ENCODE measurements at regions not wholly inside any gene's neighbourhood (a gene's known extent, or its start where the extent isn't known, plus 50 kb on each side); places are given as distances from the start of the nearest gene placed in this dataset.

GRCh38 chr6:22078288-22078687 lies 218.5 kb downstream of the PRL start:
- no peak overlapping the region for H3K9ac ChIP-seq
- no peak overlapping the region for H3K27ac ChIP-seq
- H3K9me3 ChIP-seq = 0 out of 2 replicates have a peak, but pooled peaks cover 8% of the 10 kb centered on the region
- H3K4me3 ChIP-seq = no peak overlapping the region
- no peaks in the 10 kb centered on the region for H3K4me1 ChIP-seq
- no peak for TF ChIP-seq Cebpa-rat (IDR thresholded peaks at IDR 0.05)
- no peaks in the 10 kb centered on the region for H3K27me3 ChIP-seq
- H3K4me2 ChIP-seq = no peak overlapping the region
- H4K20me1 ChIP-seq = no peaks in the 10 kb centered on the region
- peaks cover 79% of the 10 kb centered on the region for H3K36me3 ChIP-seq

- H3K4me2 ChIP-seq = no peak overlapping the region
- H3K9ac ChIP-seq = no peak overlapping the region
- no peak overlapping the region for H3K27ac ChIP-seq
Observed at GRCh38 chr6:22078802-22079545, 217.9 kb downstream of the PRL start.

GRCh38 chr6:22079783-22080182 lies 217.1 kb downstream of the PRL start:
- Histone ChIP-seq H3K4me1 (no peaks in the 10 kb centered on the region), H3K27me3 (no peaks in the 10 kb centered on the region), H3K27ac (no peak overlapping the region), H3K9ac (no peak overlapping the region), H3K36me3 (peaks cover 74% of the 10 kb centered on the region), H4K20me1 (no peaks in the 10 kb centered on the region), H3K4me3 (no peak overlapping the region), H3K4me2 (no peak overlapping the region), H3K9me3 (no peaks in the 10 kb centered on the region; the same call in 1 of the 2 replicates)
- TF ChIP-seq Cebpa-rat (IDR thresholded peaks at IDR 0.05) = no peak

More at GRCh38 chr6:22078802-22079545, 217.9 kb downstream of the PRL start:
- Histone ChIP-seq H3K36me3 (peaks cover 78% of the 10 kb centered on the region), H3K4me1 (no peaks in the 10 kb centered on the region), H3K9me3 (0 out of 2 replicates have a peak, but pooled peaks cover 7% of the 10 kb centered on the region), H4K20me1 (no peaks in the 10 kb centered on the region), H3K4me3 (no peak overlapping the region), H3K27me3 (no peaks in the 10 kb centered on the region)
- TF ChIP-seq Cebpa-rat (IDR thresholded peaks at IDR 0.05) = no peak

GRCh38 chr6:22081709-22082108 lies 215.1 kb downstream of the PRL start:
- H3K4me2 ChIP-seq = no peak overlapping the region
- H3K36me3 ChIP-seq = peaks cover 77% of the 10 kb centered on the region
- no peak for TF ChIP-seq Cebpa-rat (IDR thresholded peaks at IDR 0.05)

GRCh38 chr6:22082218-22082617 lies 214.6 kb downstream of the PRL start:
- H3K4me3 ChIP-seq = no peak overlapping the region
- H3K9me3 ChIP-seq = peaks cover 5% of the 10 kb centered on the region
- no peak overlapping the region for H3K9ac ChIP-seq
- H3K27me3 ChIP-seq = no peaks in the 10 kb centered on the region
- no peaks in the 10 kb centered on the region for H4K20me1 ChIP-seq
- no peak overlapping the region for H3K27ac ChIP-seq
- H3K36me3 ChIP-seq = peaks cover 72% of the 10 kb centered on the region
- no peak for TF ChIP-seq Cebpa-rat (IDR thresholded peaks at IDR 0.05)
- no peaks in the 10 kb centered on the region for H3K4me1 ChIP-seq
- no peak overlapping the region for H3K4me2 ChIP-seq

More at GRCh38 chr6:22081709-22082108, 215.1 kb downstream of the PRL start:
- no peak overlapping the region for H3K4me3 ChIP-seq
- H3K9me3 ChIP-seq = peaks cover 5% of the 10 kb centered on the region
- H4K20me1 ChIP-seq = no peaks in the 10 kb centered on the region
- H3K9ac ChIP-seq = no peak overlapping the region
- H3K27me3 ChIP-seq = no peaks in the 10 kb centered on the region
- no peak overlapping the region for H3K27ac ChIP-seq
- H3K4me1 ChIP-seq = no peaks in the 10 kb centered on the region

GRCh38 chr6:22083119-22083518 lies 213.7 kb downstream of the PRL start:
- Histone ChIP-seq H3K4me1 (peaks cover 7% of the 10 kb centered on the region; the same call in 1 of the 2 replicates), H3K36me3 (peaks cover 63% of the 10 kb centered on the region), H3K9ac (no peak overlapping the region), H4K20me1 (no peaks in the 10 kb centered on the region), H3K9me3 (peaks cover 5% of the 10 kb centered on the region), H3K4me2 (no peak overlapping the region), H3K27me3 (no peaks in the 10 kb centered on the region), H3K27ac (no peak overlapping the region), H3K4me3 (no peak overlapping the region)
- no peak for TF ChIP-seq Cebpa-rat (IDR thresholded peaks at IDR 0.05)

- H3K27ac ChIP-seq = no peak overlapping the region
- no peaks in the 10 kb centered on the region for H3K27me3 ChIP-seq
- H4K20me1 ChIP-seq = no peaks in the 10 kb centered on the region
- peaks cover 38% of the 10 kb centered on the region for H3K36me3 ChIP-seq
- H3K9me3 ChIP-seq = peaks cover 5% of the 10 kb centered on the region
- no peak overlapping the region for H3K4me3 ChIP-seq
- TF ChIP-seq Cebpa-rat (IDR thresholded peaks at IDR 0.05) = no peak
- no peak overlapping the region for H3K9ac ChIP-seq
- no peak overlapping the region for H3K4me2 ChIP-seq
- peaks cover 8% of the 10 kb centered on the region; the same call in 1 of the 2 replicates for H3K4me1 ChIP-seq
Observed at GRCh38 chr6:22087960-22088706, 208.7 kb downstream of the PRL start.

GRCh38 chr6:22091424-22091948 lies 205.3 kb downstream of the PRL start:
- Histone ChIP-seq H3K27me3 (no peaks in the 10 kb centered on the region), H3K9me3 (no peaks in the 10 kb centered on the region), H3K4me3 (no peak overlapping the region), H3K4me1 (peaks cover 8% of the 10 kb centered on the region; the same call in 1 of the 2 replicates), H3K36me3 (peaks cover 19% of the 10 kb centered on the region), H3K27ac (no peak overlapping the region), H3K9ac (no peak overlapping the region), H3K4me2 (no peak overlapping the region), H4K20me1 (no peaks in the 10 kb centered on the region)
- TF ChIP-seq Cebpa-rat (IDR thresholded peaks at IDR 0.05) = no peak

GRCh38 chr6:22095836-22096235 lies 201.0 kb downstream of the PRL start:
- H3K9me3 ChIP-seq = no peaks in the 10 kb centered on the region
- H3K4me2 ChIP-seq = no peak overlapping the region
- TF ChIP-seq Cebpa-rat (IDR thresholded peaks at IDR 0.05) = no peak

More at GRCh38 chr6:22095836-22096235, 201.0 kb downstream of the PRL start:
- Histone ChIP-seq H4K20me1 (no peaks in the 10 kb centered on the region), H3K4me3 (no peak overlapping the region), H3K4me1 (peaks cover 7% of the 10 kb centered on the region; the same call in 1 of the 2 replicates), H3K9ac (no peak overlapping the region), H3K36me3 (peaks cover 14% of the 10 kb centered on the region), H3K27me3 (no peaks in the 10 kb centered on the region), H3K27ac (no peak overlapping the region)

All from BLaER1 (cell line).